Gastrocnemius medialis (tissue), 4 donors: ENCODE measurements at regions not wholly inside any gene's neighbourhood (a gene's known extent, or its start where the extent isn't known, plus 50 kb on each side); places are given as distances from the start of the nearest gene placed in this dataset.
"Not testable (repeated sequence)": the region's sequence is repeated elsewhere in the genome, so short reads cannot be mapped to it uniquely, and the experiment has no call there.

Source experiments
- ATAC-seq, 2 donors: fragments of 150-250 bp; one replicate each; pipeline ENCODE4 v1.9.1; 2016
- DNase-seq, 2 donors: peaks; one replicate each; pipeline ENCODE4 v3.0.0-alpha.2; 2019
- H3K27ac ChIP-seq, 4 donors: fragments of 200-600 bp; sonication (generic); 1 replicate in 1 of 4; 2 replicates in 3 of 4; pipeline ENCODE4 v1.5.1; 2016 to 2018; ENCODE audit warnings: mild to moderate bottlenecking in 2 of 4, moderate library complexity in 1 of 4
- H3K27me3 ChIP-seq, 3 donors: fragments of 200-600 bp; sonication (generic) in 2 of 3; 1 replicate in 1 of 3; 2 replicates in 2 of 3; pipeline versions ENCODE4 v1.5.1 to v1.6.0; 2016 to 2019; ENCODE audit warnings: mild to moderate bottlenecking in 1 of 3, moderate library complexity in 1 of 3
- H3K36me3 ChIP-seq, 2 donors: fragments of 200-600 bp; sonication (generic) in 1 of 2; one replicate each; pipeline ENCODE4 v1.5.1; 2017 to 2018
- H3K4me1 ChIP-seq, 2 donors: fragments of 200-600 bp; sonication (generic) in 1 of 2; one replicate each; pipeline ENCODE4 v1.5.1; 2016 to 2017; ENCODE audit warnings: mild to moderate bottlenecking in 2 of 2
- H3K4me3 ChIP-seq, 4 donors: fragments of 200-600 bp; sonication (generic) in 3 of 4; 1 replicate in 1 of 4; 2 replicates in 3 of 4; pipeline ENCODE4 v1.5.1; 2016 to 2019; ENCODE audit warnings: mild to moderate bottlenecking in 2 of 4
- H3K9me3 ChIP-seq, 3 donors: fragments of 200-600 bp; sonication (generic) in 2 of 3; 1 replicate in 1 of 3; 2 replicates in 2 of 3; pipeline ENCODE4 v1.5.1; 2016 to 2019
- CTCF ChIP-seq, 5 experiments: fragments of 450-650 bp in 3 of 5; fragments of 200-600 bp in 2 of 5; sonication (generic) in 2 of 5; IDR thresholded peaks in 4 of 5; conservative IDR thresholded peaks in 1 of 5; 1 replicate in 4 of 5; 2 replicates in 1 of 5; pipeline ENCODE4 v1.5.1; 2016 to 2019; ENCODE audit warnings: antibody characterized with exemption in 5 of 5, mild to moderate bottlenecking in 3 of 5, moderate library complexity in 3 of 5
- POLR2A ChIP-seq, 2 donors: fragments of 450-650 bp; IDR thresholded peaks; one replicate each; pipeline ENCODE4 v1.6.1; 2017; ENCODE audit warnings: antibody characterized with exemption in 2 of 2, mild to moderate bottlenecking in 2 of 2, moderate library complexity in 2 of 2
- in situ Hi-C, 4 donors: fragments of 200-750 bp; cut with MboI; loops; one replicate each; pipeline versions ENCODE4 v1.15.0 to v1.8.0; 2017; ENCODE audit warnings: low sequenced_read_pairs in 4 of 4
- intact Hi-C: fragments of 100-400 bp; cut with DNase I; formaldehyde crosslinking; loops from one replicate; pipeline ENCODE4 v1.15.1; 2023; ENCODE audit warnings: low total_unique reads

- DNase-seq = no peak
These were observed 95.2 kb upstream of the HMGA2 start for GRCh38 chr12:65728848-65729793.

GRCh38 chr12:65731771-65732170, 92.5 kb upstream of the HMGA2 start:
- H3K27ac ChIP-seq = no peak overlapping the region
- no peaks in the 10 kb centered on the region for H3K4me1 ChIP-seq
- H3K9me3 ChIP-seq = no peaks in the 10 kb centered on the region
- no peak for ATAC-seq
- TF ChIP-seq POLR2A (IDR thresholded peaks at IDR 0.05) (no peak), CTCF (IDR thresholded peaks at IDR 0.05 in 4 of 5, conservative IDR thresholded peaks at IDR 0.05 in 1 of 5) (no peak)
- H3K27me3 ChIP-seq = peaks cover 33 to 55% (median 33%) of the 10 kb centered on the region in 3 donors
- no peak for DNase-seq
- in situ Hi-C loops (no loop called here), intact Hi-C loops (no loop called here)
- no peak overlapping the region for H3K4me3 ChIP-seq
- no peaks in the 10 kb centered on the region for H3K36me3 ChIP-seq

More at GRCh38 chr12:65728848-65729793, 95.2 kb upstream of the HMGA2 start:
- Histone ChIP-seq H3K4me1 (no peaks in the 10 kb centered on the region), H3K4me3 (no peak overlapping the region), H3K36me3 (no peaks in the 10 kb centered on the region), H3K27me3 (peaks cover 33 to 62% (median 37%) of the 10 kb centered on the region in 3 donors), H3K27ac (no peak overlapping the region), H3K9me3 (no peaks in the 10 kb centered on the region)
- intact Hi-C loops (no loop called here), in situ Hi-C loops (no loop called here)
- TF ChIP-seq POLR2A (IDR thresholded peaks at IDR 0.05) = no peak
- no peak for TF ChIP-seq CTCF (IDR thresholded peaks at IDR 0.05 in 4 of 5, conservative IDR thresholded peaks at IDR 0.05 in 1 of 5)
- no peak for ATAC-seq

GRCh38 chr12:65733643-65734042, 90.6 kb upstream of the HMGA2 start:
- H3K4me3 ChIP-seq, ATAC-seq, H3K27ac ChIP-seq, intact Hi-C loops, H3K9me3 ChIP-seq, in situ Hi-C loops, H3K36me3 ChIP-seq, H3K4me1 ChIP-seq, DNase-seq: not testable (repeated sequence)
- H3K27me3 ChIP-seq = peaks cover 20 to 38% (median 20%) of the 10 kb centered on the region in 3 donors

GRCh38 chr12:65734226-65734625, 90.1 kb upstream of the HMGA2 start:
- no peak for DNase-seq

More at GRCh38 chr12:65734226-65734625, 90.1 kb upstream of the HMGA2 start:
- Histone ChIP-seq H3K4me1 (no peaks in the 10 kb centered on the region), H3K9me3 (no peaks in the 10 kb centered on the region), H3K27me3 (peaks cover 14 to 32% (median 14%) of the 10 kb centered on the region in 3 donors), H3K4me3 (no peak overlapping the region), H3K36me3 (no peaks in the 10 kb centered on the region), H3K27ac (no peak overlapping the region)
- intact Hi-C loops = no loop called here
- no peak for ATAC-seq
- in situ Hi-C loops = no loop called here
- TF ChIP-seq CTCF (IDR thresholded peaks at IDR 0.05 in 4 of 5, conservative IDR thresholded peaks at IDR 0.05 in 1 of 5) (no peak), POLR2A (IDR thresholded peaks at IDR 0.05) (no peak)
